ENCODE measurements at regions not wholly inside any gene's neighbourhood (a gene's known extent, or its start where the extent isn't known, plus 50 kb on each side); places are given as distances from the start of the nearest gene placed in this dataset.
"Not testable (repeated sequence)": the region's sequence is repeated elsewhere in the genome, so short reads cannot be mapped to it uniquely, and the experiment has no call there.

DNA sequence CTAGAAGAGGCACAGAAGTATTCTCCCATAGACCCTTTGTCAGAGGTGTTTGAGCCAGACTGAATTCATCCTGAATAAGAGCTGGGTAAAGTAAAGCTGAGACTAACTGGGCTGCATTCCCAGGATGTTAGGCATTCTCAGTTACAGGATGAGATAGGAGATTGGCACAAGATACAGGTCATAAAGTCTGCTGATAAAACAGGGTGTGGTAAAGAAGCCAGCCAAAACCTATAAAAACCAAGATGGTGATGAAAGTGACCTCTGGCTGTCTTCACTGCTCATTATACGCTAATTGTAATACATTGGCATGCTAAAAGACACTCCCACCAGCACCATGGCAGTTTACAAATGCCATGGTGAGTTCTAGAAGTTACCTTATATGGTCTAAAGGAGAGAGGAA lies 364.9 kb upstream of the TMEFF2 start:
- POLR2A ChIA-PET: no interaction called here
- CTCF ChIA-PET: no interaction called here

DNA sequence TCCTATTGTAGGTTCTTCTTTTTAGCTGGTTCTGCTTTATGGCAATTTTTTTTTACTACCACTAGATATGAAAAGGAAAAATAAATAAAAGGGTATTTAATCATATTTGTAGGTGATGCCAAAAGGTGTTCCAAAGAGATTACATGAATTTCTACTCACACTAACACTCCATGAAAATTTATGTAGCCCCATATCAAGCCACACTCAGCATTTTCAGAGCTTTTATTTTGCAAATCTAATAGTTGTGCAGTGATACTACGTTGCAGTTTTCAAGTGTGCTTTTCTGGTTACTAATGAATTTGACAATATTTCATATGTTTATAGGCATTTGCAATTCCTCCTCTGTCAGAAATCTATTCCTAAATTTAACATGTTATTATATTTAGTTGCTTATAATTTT lies 363.9 kb upstream of the TMEFF2 start:
- ChIA-PET CTCF (no interaction called here), POLR2A (no interaction called here)

DNA sequence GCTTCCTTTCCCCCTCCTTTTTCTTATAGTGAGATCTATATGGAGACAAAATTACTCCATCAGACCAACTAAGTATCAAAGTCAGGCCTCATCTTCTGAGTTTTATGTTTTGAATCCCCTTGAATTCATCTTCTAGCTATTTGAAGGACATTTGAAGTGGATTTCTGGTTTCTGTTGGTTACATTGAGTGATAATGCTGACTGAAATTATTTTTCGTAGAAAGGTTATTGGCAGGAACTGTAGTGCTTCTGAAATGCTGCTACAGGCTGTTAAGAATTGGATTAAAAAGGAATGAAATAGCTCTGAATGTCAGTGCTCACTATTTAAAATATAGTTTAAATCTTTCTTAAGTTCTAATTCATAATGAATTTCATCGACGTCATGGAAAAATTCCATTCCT lies 361.0 kb upstream of the TMEFF2 start:
- ChIA-PET CTCF (no interaction called here), POLR2A (interaction anchor here (0.7 kb wide), 1 partner anchor 312 kb away, joined by 3 read pairs; no protein-coding TSS in a partner anchor)

DNA sequence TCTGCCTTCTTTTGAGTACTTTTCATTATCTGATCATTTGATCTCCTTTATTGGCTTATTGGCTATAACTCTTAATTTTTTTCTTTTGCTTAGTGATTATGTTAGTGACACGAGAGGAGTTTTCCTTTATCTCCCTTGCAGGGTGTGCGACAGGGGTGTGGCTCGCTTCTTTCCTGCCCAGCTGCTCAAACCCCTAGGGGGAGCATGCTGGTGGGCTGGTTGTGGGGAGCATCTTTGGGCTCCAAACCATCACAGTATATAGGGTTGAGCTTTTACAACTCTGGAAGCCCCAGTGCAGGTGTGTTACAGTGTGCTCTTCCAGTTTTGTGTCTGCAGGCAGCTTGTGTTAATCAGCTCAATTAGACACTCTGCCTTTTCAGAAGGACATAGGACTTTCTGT lies 357.0 kb upstream of the TMEFF2 start:
- CTCF ChIA-PET: no interaction called here
- POLR2A ChIA-PET: no interaction called here

DNA sequence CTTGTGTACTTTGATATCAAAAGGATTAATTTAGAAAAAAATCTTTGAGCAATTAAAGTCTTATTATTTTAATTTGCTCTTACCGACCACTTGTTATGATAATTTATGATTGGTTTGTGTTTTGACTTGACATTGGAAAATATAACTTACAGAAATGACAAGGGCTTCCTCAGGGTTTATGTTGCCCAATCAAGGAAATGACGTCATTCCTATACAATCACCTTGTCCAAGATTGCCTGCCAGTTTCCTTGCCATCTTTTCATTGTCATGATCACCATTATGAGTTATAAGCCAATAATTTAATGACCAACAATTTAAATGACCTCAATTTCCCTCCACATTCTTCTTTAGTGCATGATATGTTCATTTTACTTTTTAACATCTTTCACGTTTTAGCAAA lies 351.8 kb upstream of the TMEFF2 start:
- CTCF ChIA-PET: no interaction called here
- POLR2A ChIA-PET: no interaction called here

DNA sequence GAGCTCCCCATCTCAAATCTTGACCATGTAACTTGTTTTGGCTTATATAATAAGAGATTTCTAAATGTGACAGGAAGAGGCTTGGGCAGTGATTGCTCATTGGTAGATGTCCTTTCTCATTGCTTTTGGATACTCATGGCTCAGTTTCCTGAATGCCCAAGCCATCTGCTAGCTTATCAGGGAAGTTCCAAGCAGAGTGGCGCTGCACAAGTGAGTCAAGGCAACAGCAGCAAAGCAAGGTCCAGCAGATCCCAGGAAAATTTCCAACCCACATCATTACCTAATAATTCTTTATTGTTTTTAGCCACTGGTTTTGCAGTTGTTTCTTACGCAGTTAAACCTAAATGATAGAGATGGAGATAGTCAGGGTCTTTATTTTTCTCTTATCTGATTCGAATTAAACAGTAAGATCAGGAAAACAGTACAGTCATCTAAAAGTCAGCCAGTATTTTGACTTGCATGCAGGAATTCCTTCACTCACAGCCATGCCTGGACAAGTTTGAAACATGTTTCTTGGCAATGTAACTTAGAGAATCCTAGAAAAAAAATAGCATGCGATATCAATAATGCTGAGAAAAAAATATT lies 349.7 kb upstream of the TMEFF2 start:
- CTCF ChIA-PET: no interaction called here
- POLR2A ChIA-PET: no interaction called here

DNA sequence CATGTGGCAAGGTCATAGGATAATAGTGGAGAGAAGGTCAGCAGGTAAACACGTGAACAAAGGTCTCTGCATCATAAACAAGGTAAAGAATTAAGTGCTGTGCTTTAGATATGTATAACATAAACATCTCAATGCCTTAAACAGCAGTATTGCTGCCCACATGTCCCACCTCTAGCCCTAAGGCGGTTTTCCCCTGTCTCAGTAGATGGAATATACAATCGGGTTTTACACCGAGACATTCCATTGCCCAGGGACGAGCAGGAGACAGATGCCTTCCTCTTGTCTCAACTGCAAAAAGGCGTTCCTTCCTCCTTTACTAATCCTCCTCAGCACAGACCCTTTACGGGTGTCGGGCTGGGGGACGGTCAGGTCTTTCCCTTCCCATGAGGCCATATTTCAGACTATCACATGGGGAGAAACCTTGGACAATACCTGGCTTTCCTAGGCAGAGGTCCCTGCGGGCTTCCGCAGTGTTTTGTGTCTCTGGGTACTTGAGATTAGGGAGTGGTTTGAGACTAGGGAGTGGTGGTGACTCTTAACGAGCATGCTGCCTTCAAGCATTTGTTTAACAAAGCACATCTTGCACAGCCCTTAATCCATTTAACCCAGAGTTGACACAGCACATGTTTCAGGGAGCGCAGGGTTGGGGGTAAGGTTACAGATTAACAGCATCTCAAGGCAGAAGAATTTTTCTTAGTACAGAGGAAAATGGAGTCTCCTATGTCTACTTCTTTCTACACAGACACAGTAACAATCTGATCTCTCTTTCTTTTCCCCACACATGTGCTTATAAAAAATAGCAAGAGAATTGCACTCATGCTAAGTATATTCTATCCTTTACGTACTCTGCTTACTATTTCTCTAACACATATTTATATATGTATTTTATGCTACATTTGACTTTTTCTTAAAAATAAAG lies 347.7 kb upstream of the TMEFF2 start:
- CTCF ChIA-PET, POLR2A ChIA-PET: not testable (repeated sequence)

DNA sequence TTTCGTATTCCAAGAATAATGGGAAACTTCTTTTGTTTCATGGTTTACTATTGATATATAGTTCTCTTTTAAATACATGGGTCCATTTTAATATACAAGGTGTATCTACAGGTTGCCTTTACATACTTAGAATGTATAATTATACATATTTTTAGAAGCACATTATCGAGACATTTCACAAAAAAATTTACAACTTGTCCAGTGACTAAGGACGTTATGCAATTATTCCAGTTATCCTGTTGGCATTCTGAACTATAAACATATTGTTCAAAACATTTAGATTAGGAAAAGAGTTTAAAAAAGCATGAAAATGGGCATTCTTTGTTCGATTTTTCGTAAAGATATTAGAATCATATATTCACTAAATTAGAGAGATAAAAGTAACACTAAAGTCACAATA lies 344.6 kb upstream of the TMEFF2 start:
- ChIA-PET POLR2A (no interaction called here), CTCF (no interaction called here)

DNA sequence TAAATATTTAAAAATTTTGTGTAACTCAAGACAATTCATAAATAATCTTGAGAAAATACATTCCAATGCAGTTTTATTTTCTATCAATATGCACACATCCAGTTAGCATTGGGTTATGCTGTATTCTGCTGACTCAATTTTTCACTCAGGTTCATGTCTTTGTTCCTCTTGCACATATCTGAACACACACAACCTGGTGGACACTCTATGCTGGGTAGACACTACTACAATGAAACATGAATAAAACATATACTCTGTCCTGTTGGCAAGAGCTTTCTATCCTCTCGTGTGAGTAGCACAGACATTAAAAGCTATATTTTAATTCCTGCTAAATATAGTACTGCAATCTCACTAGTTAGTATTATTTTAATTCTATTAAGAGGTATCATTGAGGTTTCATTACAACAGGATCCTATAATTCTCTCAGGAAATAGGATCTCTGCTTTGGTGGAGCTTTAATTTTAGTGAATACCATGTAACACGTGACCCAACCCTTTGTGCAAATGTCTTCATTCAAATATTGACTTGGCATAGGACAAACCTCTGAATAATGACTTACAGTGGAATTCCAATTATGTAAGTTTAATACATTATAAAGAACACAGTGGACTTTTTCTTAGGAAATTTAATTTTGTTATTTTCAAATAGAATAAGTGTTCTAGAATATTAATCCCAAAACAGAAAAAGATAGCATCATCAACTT lies 342.3 kb upstream of the TMEFF2 start:
- POLR2A ChIA-PET: no interaction called here
- CTCF ChIA-PET: no interaction called here

DNA sequence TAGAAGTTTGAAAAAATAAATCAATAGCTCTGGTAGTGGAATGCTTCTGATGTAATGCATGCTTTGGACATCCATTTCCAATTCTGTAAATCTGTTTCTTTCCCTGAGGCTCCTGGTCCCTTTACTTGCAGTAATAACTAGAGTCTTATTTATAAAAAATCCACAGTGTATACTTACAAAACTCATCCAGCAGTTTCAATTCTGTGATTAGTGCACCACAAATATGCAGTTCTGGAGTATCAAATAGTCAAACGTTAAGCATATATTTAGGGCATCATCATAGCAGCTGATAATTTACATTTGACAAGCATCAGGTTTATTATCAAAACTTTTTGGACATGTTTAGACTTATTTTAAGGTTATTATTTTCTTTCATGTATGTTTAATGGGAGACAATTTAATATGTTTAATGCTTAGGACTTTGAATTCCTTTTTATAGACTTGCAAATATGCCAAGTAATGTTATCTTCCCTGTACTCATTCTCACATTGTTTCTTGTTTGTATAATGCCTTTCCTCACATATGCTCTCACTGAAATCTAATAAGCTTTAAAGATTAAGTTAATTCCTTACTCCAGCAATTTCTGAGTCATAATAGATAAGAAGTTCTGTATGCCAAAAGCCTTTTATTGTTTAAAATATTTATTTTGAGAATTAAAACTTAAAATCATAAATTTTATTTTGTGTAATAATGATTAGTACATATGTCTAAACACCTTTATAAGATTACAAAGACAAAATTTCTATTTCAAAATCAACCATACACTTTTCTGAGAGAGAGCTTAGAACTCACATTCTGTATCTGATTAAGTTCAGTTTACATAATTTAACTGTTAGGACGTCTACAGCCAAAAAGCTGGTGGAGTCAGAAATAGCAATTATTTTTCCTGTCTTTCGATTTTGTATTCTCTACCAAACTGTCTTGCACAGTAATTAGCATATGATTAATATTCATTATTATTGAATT lies 341.5 kb upstream of the TMEFF2 start:
- CTCF ChIA-PET: no interaction called here
- POLR2A ChIA-PET: no interaction called here

DNA sequence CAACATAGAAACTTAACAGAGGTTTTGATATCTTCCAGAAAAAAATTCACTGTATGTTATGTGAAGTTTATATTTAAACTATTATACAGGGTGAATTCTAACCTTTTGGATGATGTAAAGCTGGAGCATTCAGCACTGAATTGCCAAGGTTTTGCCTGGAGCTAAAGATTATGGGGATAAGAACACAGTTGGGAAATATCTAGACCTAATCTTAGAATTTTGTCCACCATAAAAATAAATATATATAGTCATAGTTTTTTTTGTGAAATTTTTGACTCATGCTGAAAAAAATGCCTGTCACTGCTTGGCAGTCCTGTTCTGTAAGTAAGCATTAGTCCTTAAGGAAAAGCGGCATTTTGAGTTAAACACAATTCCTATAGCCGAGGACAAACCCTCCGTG lies 339.3 kb upstream of the TMEFF2 start:
- POLR2A ChIA-PET: no interaction called here
- CTCF ChIA-PET: no interaction called here

DNA sequence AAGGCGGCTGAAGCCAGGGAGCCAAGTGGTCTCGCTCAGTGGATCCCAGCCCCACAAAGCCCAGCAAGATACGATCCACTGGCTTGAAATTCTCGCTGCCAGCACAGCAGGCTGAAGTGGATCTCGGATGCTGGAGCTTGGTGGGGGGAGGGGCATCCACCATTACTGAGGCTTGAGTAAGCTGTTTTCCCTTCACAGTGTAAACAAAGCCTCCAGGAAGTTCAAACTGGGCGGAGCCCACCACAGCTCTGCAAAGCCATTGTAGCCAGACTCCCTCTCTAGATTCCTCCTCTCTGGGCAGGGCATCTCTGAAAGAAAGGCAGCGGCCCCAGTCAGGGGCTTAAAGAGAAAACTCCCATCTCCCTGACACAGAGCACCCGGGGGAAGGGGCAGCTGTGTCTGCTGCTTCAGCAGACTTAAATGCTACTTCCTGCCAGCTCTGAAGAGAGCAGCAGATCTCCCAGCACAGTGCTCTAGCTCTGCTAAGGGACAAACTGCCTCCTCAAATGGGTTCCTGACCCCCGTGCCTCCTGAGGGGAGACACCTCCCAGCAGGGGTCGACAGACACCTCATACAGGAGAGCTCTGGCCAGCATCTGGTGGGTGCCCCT lies 330.0 kb upstream of the TMEFF2 start:
- CTCF ChIA-PET, POLR2A ChIA-PET: not testable (repeated sequence)

DNA sequence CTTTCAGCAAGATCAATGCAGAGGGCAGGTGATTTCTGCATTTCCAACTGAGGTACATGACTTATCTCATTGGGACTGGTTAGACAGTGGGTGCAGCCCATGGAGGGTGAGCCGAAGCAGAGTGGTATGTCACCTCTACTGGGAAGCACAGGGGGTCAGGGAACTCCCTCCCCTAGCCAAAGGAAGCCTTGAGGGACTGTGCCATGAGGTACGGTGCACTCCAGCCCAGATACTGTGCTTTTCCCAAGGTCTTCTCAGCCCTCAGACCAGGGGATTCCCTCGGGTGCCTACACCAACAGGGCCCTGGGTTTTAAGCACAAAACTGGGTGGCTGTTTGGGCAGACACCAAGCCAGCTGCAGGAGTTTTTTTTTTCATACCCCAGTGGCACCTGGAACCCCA lies 329.5 kb upstream of the TMEFF2 start:
- POLR2A ChIA-PET, CTCF ChIA-PET: not testable (repeated sequence)

DNA sequence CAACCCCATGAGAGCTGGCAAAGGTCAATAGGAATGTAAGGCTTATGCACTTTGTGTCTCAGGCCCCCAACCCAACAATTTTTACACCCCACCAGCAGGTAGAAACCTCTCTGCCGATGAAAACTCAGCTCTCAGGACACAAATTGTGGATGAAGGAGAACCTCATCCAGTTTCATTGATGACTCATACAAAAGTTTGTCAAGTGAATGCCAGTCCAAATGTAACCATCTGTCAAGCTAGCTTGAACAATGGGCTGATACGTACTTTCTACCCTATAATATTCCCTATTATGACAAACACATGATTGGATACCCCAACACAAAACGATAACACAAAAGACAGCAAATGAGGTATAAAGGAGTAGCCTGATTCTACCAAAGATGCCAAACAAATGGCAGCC lies 321.2 kb upstream of the TMEFF2 start:
- POLR2A ChIA-PET: no interaction called here

DNA sequence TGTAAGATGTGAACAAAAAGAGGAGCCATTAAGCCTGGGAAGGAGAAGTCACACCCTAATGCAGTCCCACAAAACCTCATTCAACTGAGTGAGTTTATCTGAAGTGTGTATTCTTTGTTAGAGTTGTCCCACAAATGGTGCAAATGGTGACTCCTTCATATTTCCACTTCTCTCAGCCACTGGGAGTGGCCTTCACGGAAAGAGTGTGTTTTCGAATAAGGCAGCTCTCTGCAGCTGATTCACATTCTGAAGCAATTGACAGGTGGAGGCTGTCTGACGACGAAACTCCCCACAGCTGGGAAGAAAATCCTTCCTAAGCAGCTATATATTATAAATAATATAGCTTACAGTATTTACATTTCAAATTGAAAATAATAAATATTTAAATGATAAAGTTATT lies 318.8 kb upstream of the TMEFF2 start:
- POLR2A ChIA-PET: no interaction called here
- CTCF ChIA-PET: no interaction called here

More for the DNA sequence above, 321.2 kb upstream of the TMEFF2 start:
- CTCF ChIA-PET: no interaction called here

DNA sequence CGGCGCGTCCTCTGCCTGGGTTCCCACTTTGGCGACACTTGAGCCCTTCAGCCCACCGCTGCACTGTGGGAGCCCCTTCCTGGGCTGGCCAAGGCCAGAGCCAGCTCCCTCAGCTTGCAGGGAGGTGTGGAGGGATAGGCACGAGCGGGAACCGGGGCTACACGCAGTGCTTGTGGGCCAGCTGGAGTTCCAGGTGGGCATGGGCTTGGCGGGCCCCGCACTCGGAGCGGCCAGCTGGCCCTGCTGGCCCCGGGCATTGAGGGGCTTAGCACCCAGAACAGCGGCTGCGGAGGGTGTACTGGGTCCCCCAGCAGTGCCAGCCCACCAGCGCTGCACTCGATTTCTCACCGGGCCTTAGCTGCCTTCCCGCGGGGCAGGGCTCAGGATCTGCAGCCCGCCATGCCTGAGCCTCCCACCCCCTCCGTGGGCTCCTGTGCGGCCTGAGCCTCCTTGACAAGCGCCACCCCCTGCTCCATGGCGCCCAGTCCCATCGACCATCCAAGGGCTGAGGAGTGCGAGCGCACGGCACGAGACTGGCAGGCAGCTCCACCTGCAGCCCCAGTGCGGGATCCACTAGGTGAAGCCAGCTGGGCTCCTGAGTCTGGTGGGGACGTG lies 313.2 kb upstream of the TMEFF2 start:
- CTCF ChIA-PET, POLR2A ChIA-PET: not testable (repeated sequence)

DNA sequence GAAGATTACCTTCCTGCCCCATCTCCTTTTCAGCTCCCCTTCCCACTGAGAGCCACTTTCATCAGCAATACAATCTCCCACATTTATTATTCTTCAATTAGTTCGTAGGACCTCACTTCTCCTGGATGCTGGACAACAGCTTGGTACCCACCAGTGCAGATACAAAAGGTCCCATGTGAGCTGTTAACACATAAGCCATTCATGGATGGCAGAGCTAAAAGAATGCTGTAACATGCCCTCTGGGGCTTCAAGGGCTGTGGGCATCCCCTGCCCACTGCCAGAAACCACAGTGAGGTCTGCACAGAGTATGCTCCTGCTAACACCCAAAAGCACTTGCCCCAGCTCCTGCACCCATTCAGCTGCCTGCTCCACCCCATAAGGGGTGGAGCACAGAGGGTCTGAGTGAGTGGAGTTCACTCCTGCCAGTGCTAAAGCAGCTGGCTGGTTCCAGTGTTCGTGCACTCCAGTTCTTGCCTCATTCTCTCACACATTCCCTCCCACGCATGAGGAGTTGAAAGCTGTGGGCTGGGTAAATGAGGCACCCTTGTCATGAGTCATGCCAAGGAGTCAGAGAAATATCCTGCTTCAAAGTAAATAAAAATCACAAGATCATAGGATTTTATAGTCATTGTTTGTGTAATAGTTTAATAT lies 305.9 kb upstream of the TMEFF2 start:
- ChIA-PET POLR2A (no interaction called here), CTCF (no interaction called here)

DNA sequence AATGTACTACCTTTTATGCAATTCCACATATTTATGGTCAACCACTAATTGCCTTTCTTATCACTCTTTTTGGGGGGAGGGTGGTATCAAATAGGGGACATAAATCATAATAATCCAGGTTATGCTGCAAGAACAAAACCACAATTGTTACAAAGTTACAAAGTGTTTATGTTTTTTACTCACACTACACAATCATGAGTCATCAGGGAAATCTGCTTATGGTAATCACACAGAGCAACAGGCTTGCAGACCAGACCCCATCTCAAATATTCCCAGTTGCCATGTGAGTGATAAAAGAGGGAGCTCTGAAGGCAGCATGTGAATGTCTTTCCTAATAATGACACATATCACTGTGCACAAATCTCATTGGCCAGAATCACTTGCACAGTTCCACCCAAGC lies 304.7 kb upstream of the TMEFF2 start:
- CTCF ChIA-PET: no interaction called here
- POLR2A ChIA-PET: no interaction called here

DNA sequence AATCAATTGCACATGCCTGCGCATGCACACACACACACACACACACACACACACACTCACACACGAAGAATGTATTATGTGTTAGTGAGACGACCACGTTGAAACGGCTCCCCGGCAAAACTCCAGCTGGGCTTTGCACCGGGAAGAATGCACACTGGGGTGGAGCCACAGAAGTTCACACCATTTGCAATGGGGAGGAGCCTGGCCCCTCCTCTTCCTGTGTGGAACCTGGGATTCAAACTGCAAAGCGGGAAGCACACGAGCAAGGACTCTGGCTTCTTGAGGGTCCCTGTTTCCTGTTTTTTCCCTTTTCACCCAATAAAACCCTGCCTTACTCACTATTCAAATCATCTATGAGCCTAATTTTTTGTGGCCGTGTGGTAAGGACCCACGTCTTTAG lies 304.0 kb upstream of the TMEFF2 start:
- POLR2A ChIA-PET: no interaction called here
- CTCF ChIA-PET: no interaction called here
